ENCODE measurements at regions not wholly inside any gene's neighbourhood (a gene's known extent, or its start where the extent isn't known, plus 50 kb on each side); places are given as distances from the start of the nearest gene placed in this dataset.

DNA sequence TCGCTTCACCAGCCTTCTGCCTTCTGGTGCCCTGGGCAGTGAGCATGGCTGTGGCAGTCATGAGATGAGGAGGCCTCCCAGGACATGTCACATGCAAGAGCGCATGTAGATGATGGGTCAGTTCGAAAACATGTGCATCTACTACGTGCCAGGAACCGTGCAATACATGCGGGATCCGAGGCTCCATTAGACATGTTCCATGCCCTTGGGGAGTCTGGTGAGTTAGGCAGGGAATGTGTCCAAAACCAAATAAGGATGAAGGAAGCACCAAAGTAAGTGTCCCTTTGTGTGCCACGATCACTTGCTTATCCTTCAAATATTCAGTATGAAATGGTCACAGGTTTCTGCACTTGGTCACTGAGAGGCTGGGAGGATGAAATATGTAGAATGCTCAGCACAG, 223.3 kb downstream of the RBM19 start:
- POLR2A ChIA-PET, result no interaction called here
- CTCF ChIA-PET, result no interaction called here
- FAIRE-seq, result no peak
- Histone ChIP-seq H3K4me3 (no peak overlapping the region), H3K4me2 (no peak overlapping the region), H3K4me1 (no peaks in the 10 kb centered on the region), H3K9me3 (no peaks in the 10 kb centered on the region), H3K27ac (no peak overlapping the region)
- TF ChIP-seq EHMT2 (IDR thresholded peaks at IDR 0.05; ENCODE audit: low read depth) (no peak), TFCP2L1 (CRISPR knock-in tag; IDR thresholded peaks at IDR 0.05) (no peak), CHD2 (IDR thresholded peaks at IDR 0.05; ENCODE audit: low read length, partially characterized antibody) (no peak), NPAS2 (CRISPR knock-in tag; IDR thresholded peaks at IDR 0.05; ENCODE audit: borderline replicate concordance) (no peak), HDAC2 (IDR thresholded peaks at IDR 0.05) (no peak), KDM1A (IDR thresholded peaks at IDR 0.05; ENCODE audit: low read depth) (no peak), FOSB (CRISPR knock-in tag; IDR thresholded peaks at IDR 0.05) (no peak), CBX2 (IDR thresholded peaks at IDR 0.05; ENCODE audit: borderline replicate concordance, low read depth) (no peak), BHLHE40 (IDR thresholded peaks at IDR 0.05; ENCODE audit: low read depth, low read length) (no peak), ZSCAN20 (CRISPR knock-in tag; IDR thresholded peaks at IDR 0.05) (no peak), RFX5 (IDR thresholded peaks at IDR 0.05) (no peak), CBX8 (IDR thresholded peaks at IDR 0.05) (no peak), HEYL (CRISPR knock-in tag; IDR thresholded peaks at IDR 0.05) (no peak)
- TF ChIP-seq, protein P1, sequence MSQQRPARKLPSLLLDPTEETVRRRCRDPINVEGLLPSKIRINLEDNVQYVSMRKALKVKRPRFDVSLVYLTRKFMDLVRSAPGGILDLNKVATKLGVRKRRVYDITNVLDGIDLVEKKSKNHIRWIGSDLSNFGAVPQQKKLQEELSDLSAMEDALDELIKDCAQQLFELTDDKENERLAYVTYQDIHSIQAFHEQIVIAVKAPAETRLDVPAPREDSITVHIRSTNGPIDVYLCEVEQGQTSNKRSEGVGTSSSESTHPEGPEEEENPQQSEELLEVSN (IDR thresholded peaks at IDR 0.05; ENCODE audit: borderline replicate concordance, low read depth), result no peak
- TF ChIP-seq, protein P2, sequence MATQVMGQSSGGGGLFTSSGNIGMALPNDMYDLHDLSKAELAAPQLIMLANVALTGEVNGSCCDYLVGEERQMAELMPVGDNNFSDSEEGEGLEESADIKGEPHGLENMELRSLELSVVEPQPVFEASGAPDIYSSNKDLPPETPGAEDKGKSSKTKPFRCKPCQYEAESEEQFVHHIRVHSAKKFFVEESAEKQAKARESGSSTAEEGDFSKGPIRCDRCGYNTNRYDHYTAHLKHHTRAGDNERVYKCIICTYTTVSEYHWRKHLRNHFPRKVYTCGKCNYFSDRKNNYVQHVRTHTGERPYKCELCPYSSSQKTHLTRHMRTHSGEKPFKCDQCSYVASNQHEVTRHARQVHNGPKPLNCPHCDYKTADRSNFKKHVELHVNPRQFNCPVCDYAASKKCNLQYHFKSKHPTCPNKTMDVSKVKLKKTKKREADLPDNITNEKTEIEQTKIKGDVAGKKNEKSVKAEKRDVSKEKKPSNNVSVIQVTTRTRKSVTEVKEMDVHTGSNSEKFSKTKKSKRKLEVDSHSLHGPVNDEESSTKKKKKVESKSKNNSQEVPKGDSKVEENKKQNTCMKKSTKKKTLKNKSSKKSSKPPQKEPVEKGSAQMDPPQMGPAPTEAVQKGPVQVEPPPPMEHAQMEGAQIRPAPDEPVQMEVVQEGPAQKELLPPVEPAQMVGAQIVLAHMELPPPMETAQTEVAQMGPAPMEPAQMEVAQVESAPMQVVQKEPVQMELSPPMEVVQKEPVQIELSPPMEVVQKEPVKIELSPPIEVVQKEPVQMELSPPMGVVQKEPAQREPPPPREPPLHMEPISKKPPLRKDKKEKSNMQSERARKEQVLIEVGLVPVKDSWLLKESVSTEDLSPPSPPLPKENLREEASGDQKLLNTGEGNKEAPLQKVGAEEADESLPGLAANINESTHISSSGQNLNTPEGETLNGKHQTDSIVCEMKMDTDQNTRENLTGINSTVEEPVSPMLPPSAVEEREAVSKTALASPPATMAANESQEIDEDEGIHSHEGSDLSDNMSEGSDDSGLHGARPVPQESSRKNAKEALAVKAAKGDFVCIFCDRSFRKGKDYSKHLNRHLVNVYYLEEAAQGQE (IDR thresholded peaks at IDR 0.05), result no peak
- TF ChIP-seq, protein P3, sequence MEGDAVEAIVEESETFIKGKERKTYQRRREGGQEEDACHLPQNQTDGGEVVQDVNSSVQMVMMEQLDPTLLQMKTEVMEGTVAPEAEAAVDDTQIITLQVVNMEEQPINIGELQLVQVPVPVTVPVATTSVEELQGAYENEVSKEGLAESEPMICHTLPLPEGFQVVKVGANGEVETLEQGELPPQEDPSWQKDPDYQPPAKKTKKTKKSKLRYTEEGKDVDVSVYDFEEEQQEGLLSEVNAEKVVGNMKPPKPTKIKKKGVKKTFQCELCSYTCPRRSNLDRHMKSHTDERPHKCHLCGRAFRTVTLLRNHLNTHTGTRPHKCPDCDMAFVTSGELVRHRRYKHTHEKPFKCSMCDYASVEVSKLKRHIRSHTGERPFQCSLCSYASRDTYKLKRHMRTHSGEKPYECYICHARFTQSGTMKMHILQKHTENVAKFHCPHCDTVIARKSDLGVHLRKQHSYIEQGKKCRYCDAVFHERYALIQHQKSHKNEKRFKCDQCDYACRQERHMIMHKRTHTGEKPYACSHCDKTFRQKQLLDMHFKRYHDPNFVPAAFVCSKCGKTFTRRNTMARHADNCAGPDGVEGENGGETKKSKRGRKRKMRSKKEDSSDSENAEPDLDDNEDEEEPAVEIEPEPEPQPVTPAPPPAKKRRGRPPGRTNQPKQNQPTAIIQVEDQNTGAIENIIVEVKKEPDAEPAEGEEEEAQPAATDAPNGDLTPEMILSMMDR (IDR thresholded peaks at IDR 0.05), result no peak
- 88% methylated on average over 8 of the region's 8 CpGs for WGBS (ENCODE audit: missing lambda C conversion rate)
- no peak for DNase-seq (ENCODE audit: low read depth in 1 of 2, low spot score in 1 of 2)
- ATAC-seq, result no peak

DNA sequence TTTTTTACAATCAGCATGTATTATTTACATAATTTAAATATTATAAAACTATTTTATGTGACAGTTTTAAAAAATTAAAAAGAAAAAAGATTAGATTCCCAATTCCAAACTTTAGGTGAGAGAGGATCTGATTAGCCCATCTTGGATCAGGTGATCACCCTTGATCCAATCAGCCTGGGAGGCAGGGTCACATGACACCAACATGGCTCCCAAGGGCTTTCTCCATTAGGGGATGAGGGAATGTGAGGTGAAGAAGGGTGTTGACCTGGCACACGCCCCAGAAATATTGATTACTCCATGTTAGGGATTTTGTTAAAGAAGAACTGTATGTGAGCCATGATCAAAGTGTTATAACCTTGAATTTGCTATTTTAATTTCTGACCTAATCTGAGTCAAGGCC, 225.4 kb downstream of the RBM19 start:
- no peak overlapping the region for H3K27ac ChIP-seq
- WGBS (ENCODE audit: missing lambda C conversion rate), result 45% methylated on average over 1 of the region's 1 CpG
- ATAC-seq (no peak), FAIRE-seq (no peak), DNase-seq (ENCODE audit: low read depth in 1 of 2, low spot score in 1 of 2) (peak in 1 of 2 experiments; percentile 24)
- no peaks in the 10 kb centered on the region for H3K9me3 ChIP-seq
- no peak overlapping the region for H3K4me3 ChIP-seq
- POLR2A ChIA-PET, result no interaction called here
- no peak for TF ChIP-seq CEBPB (IDR thresholded peaks at IDR 0.05)
- TF ChIP-seq, protein P4, sequence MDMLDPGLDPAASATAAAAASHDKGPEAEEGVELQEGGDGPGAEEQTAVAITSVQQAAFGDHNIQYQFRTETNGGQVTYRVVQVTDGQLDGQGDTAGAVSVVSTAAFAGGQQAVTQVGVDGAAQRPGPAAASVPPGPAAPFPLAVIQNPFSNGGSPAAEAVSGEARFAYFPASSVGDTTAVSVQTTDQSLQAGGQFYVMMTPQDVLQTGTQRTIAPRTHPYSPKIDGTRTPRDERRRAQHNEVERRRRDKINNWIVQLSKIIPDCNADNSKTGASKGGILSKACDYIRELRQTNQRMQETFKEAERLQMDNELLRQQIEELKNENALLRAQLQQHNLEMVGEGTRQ (IDR thresholded peaks at IDR 0.05), result peak; percentile 86
- H3K4me2 ChIP-seq, result no peak overlapping the region
- no peaks in the 10 kb centered on the region for H3K4me1 ChIP-seq
- CTCF ChIA-PET, result no interaction called here

DNA sequence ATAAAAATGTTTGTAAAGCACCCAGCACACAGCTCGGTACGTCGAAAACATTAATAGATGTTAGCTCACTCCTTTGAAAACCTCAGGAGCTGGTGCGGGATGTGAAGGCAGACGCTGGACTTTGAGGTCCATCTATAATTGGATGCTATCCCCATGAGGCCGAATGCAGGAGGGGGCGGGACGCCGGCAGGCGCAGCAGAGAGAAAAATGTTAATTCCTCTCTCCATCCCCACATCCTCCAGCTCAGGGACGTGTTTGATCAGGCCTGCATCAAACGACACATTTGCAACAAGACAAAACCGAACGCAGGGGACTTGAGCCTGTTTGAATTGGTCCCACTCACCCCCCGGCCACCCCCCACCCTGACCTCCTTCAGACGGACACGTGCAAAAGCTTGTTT, 231.0 kb downstream of the RBM19 start:
- 76% methylated on average over 16 of the region's 17 CpGs for WGBS (ENCODE audit: missing lambda C conversion rate)
- ATAC-seq, result no peak
- no peak for DNase-seq (ENCODE audit: low read depth in 1 of 2, low spot score in 1 of 2)
- H3K9me3 ChIP-seq, result no peaks in the 10 kb centered on the region
- CTCF ChIA-PET, result no interaction called here
- FAIRE-seq, result no peak
- no peak overlapping the region for H3K4me3 ChIP-seq
- POLR2A ChIA-PET, result no interaction called here
- no peaks in the 10 kb centered on the region for H3K4me1 ChIP-seq
- no peak overlapping the region for H3K4me2 ChIP-seq
- no peak overlapping the region for H3K27ac ChIP-seq
- TF ChIP-seq ZFP36 (IDR thresholded peaks at IDR 0.05; ENCODE audit: borderline replicate concordance, partially characterized antibody) (no peak), JUN (IDR thresholded peaks at IDR 0.05) (no peak), ESRRA (IDR thresholded peaks at IDR 0.05; ENCODE audit: borderline replicate concordance, low read length) (no peak), PHF8 (IDR thresholded peaks at IDR 0.05; ENCODE audit: borderline replicate concordance, low read depth) (no peak), NR3C1 (IDR thresholded peaks at IDR 0.05) (no peak), CBX8 (IDR thresholded peaks at IDR 0.05) (no peak)
- TF ChIP-seq, protein P5, sequence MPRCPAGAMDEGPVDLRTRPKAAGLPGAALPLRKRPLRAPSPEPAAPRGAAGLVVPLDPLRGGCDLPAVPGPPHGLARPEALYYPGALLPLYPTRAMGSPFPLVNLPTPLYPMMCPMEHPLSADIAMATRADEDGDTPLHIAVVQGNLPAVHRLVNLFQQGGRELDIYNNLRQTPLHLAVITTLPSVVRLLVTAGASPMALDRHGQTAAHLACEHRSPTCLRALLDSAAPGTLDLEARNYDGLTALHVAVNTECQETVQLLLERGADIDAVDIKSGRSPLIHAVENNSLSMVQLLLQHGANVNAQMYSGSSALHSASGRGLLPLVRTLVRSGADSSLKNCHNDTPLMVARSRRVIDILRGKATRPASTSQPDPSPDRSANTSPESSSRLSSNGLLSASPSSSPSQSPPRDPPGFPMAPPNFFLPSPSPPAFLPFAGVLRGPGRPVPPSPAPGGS (IDR thresholded peaks at IDR 0.05), result no peak
- TF ChIP-seq, protein P1 (IDR thresholded peaks at IDR 0.05; ENCODE audit: borderline replicate concordance, low read depth), result no peak
- TF ChIP-seq, protein P6, sequence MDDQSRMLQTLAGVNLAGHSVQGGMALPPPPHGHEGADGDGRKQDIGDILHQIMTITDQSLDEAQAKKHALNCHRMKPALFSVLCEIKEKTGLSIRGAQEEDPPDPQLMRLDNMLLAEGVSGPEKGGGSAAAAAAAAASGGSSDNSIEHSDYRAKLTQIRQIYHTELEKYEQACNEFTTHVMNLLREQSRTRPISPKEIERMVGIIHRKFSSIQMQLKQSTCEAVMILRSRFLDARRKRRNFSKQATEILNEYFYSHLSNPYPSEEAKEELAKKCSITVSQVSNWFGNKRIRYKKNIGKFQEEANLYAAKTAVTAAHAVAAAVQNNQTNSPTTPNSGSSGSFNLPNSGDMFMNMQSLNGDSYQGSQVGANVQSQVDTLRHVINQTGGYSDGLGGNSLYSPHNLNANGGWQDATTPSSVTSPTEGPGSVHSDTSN (IDR thresholded peaks at IDR 0.05), result no peak
- TF ChIP-seq, protein P7, sequence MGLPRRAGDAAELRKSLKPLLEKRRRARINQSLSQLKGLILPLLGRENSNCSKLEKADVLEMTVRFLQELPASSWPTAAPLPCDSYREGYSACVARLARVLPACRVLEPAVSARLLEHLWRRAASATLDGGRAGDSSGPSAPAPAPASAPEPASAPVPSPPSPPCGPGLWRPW (IDR thresholded peaks at IDR 0.05), result no peak
